Neural progenitor cell (in vitro differentiated cells): ENCODE measurements at regions not wholly inside any gene's neighbourhood (a gene's known extent, or its start where the extent isn't known, plus 50 kb on each side); places are given as distances from the start of the nearest gene placed in this dataset.

ENCODE experiments used
- CTCF ChIP-seq: fragments of 200-600 bp; sonication (generic); IDR thresholded peaks from 2 replicates; pipeline ENCODE4 v1.5.1; 2017; ENCODE audit warnings: antibody characterized with exemption, mild to moderate bottlenecking
- EZH2 ChIP-seq: fragments of 200-600 bp; sonication (generic); IDR thresholded peaks from 2 replicates; pipeline ENCODE4 v1.6.1; 2017; ENCODE audit warnings: antibody characterized with exemption, mild to moderate bottlenecking, moderate library complexity
- EZH2phosphoT487 ChIP-seq: fragments of 200-600 bp; sonication (generic); IDR thresholded peaks from 2 replicates; pipeline ENCODE4 v1.6.1; 2017; ENCODE audit warnings: antibody characterized with exemption

GRCh38 chr1:95575291-95575690 is 341.3 kb downstream of the RWDD3 start:
- no peak for TF ChIP-seq CTCF
- no peak for TF ChIP-seq EZH2
- no peak for TF ChIP-seq EZH2phosphoT487
